Islet of Langerhans (tissue), 1 donor: ENCODE measurements at regions not wholly inside any gene's neighbourhood (a gene's known extent, or its start where the extent isn't known, plus 50 kb on each side); places are given as distances from the start of the nearest gene placed in this dataset.

Experiments
- FAIRE-seq: peaks from one replicate; lab custom pipeline; 2011; peaks lifted over from hg19 to GRCh38; lab: Jason Lieb, UNC

- FAIRE-seq: peak; percentile 58
Observed at GRCh38 chr17:70655176-70655958, 486.0 kb downstream of the KCNJ2 start.

- no peak for FAIRE-seq
Observed at GRCh38 chr17:70658317-70658716, 489.0 kb downstream of the KCNJ2 start.

GRCh38 chr17:70658840-70659239 is 489.5 kb downstream of the KCNJ2 start:
- no peak for FAIRE-seq

GRCh38 chr17:70661342-70662222 is 492.2 kb downstream of the KCNJ2 start:
- peak; percentile 98 for FAIRE-seq

DNA sequence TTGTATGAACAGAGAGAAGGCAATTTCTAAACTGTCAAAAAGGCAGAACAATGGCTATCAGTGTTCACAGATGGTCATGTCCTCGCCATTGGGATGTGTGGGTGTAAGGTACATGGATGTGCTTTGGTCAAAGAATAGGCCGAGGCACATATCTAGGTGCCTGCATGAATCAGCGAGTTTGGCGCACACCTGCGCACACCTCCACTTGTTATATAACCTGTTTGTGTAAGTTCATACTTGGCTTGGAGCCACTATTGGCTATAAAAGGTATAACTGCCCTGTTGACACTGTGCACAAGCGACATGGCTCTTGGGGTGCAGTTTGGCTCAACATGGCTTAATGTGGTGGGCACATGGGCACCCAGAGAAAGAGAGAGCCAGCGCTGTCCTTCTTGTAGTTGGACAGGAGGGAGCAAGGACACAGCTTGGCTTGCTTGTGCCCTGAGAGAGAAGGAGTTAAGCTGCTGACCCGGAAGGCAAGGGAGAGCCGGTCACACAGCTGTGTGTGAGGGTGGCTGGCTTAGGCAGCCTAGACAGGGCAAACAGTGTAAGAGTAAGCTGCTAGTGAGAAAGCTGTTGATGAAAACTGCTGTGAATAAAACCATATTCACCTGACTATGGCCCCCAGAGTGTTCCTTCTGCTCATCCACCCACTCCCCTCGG is 499.1 kb downstream of the KCNJ2 start:
- no peak for FAIRE-seq

- FAIRE-seq: no peak
Observed at GRCh38 chr17:70668938-70669778, 499.8 kb downstream of the KCNJ2 start.

GRCh38 chr17:70674061-70674460 is 504.7 kb downstream of the KCNJ2 start:
- no peak for FAIRE-seq

GRCh38 chr17:70675070-70675590 is 505.8 kb downstream of the KCNJ2 start:
- FAIRE-seq: no peak

- FAIRE-seq: no peak
Observed at GRCh38 chr17:70677783-70678647, 508.7 kb downstream of the KCNJ2 start.

GRCh38 chr17:70678889-70679288 is 509.6 kb downstream of the KCNJ2 start:
- FAIRE-seq: no peak

DNA sequence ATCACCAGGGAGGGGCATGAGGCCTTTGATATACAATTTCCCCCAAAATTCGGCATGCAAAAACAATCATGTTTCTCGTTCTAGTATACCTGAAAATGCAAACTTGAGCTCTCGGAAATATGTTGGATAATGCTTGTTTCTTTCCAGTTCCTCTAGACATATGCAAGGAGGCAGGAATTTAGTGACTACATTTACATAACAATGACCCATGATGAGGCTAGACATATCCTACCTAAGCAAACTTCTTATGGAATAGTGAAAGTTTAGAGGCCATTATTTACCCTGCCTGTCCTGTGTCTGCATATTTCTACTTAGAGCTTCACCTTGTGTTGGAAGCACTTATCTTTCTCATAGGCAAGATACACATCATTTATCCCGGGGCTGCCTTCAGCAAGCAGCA is 514.6 kb downstream of the KCNJ2 start:
- FAIRE-seq: no peak

GRCh38 chr17:70687421-70687820 is 518.1 kb downstream of the KCNJ2 start:
- no peak for FAIRE-seq

- FAIRE-seq: no peak
Observed at GRCh38 chr17:70691150-70691549, 521.8 kb downstream of the KCNJ2 start.

DNA sequence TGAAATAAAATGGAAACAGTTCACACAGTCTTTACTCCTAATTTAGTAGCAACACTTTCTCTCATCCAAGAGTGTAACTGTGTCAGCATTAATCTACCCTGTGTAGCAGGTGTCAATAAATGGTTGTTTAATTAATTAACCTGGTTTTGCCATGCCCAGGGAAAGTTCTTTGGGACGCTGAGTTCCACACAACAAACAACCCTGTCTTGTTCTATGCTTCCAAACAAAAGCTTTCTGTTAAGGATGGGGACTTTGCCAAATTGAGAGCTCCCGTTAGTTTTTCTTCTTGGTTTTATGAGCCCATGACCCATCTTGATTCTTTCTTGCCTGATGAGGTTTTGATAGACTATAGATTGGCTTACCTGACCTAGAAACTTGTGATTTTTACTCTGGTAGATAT is 530.1 kb downstream of the KCNJ2 start:
- FAIRE-seq: no peak

DNA sequence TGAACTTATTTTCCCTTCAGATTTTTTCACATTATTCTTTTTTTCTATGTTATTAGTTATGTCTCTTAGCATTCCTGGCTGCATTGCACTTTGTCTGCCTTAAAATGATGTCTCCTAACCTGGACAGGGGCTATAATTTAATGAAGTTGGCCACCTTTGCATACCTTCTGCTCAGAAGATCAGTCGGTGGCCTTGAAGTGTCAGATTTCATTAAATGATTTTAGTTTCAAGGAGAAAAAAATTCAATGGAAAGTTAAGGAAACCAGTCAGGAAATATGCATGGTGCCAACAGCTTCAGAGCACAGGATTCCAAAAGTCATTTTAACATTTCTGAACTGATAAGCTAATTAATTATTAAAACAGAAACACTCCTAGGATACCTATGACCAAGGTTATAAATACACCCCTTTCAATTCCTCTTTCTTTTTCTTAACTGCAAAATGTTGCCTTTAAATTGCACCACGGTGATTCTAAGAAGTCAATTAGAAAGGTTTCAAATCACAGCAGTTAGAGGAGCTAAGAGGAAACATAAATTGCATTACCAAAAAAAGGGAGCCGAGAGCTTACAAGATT is 533.4 kb downstream of the KCNJ2 start:
- FAIRE-seq: no peak

- no peak for FAIRE-seq
Observed at GRCh38 chr17:70709596-70709995, 540.3 kb downstream of the KCNJ2 start.

DNA sequence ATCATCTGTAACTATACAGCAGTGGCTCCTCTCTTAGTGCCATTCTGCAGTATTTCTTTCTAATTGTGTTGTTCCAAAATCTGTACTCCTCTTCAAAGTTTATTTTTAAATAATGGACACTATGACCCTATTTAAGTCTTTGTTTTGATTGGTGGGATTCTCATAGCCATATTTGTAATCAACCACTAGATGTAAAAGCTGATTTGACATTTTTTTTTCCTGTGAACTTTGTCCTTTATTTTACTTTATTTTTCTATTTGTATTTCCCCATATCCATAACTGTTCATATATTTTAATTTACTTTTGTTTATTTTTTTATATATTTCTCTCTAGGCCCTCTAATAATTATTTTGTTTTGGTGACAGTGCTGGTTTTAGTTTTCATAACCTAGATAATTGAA is 544.4 kb downstream of the KCNJ2 start:
- FAIRE-seq: no peak

GRCh38 chr17:70716551-70716950 is 547.2 kb downstream of the KCNJ2 start:
- no peak for FAIRE-seq

GRCh38 chr17:70717042-70717441 is 547.7 kb downstream of the KCNJ2 start:
- no peak for FAIRE-seq

GRCh38 chr17:70736375-70736957 is 567.1 kb downstream of the KCNJ2 start:
- FAIRE-seq: no peak
